Mucosa of descending colon (tissue), 3 donors: ENCODE measurements at regions not wholly inside any gene's neighbourhood (a gene's known extent, or its start where the extent isn't known, plus 50 kb on each side); places are given as distances from the start of the nearest gene placed in this dataset.

Experiments
- ATAC-seq: fragments of 200-7000 bp; cut with Tn5 transposase; one replicate; pipeline ENCODE4 v1.9.1; 2020; ENCODE audit warnings: mild to moderate bottlenecking, moderate library complexity
- DNase-seq, 3 donors: peaks; one replicate each; pipeline ENCODE4 v3.0.0-alpha.2; 2020
- H3K36me3 ChIP-seq: fragments of 200-600 bp; one replicate; pipeline ENCODE4 v1.8.0; 2021; ENCODE audit warnings: low read depth, mild to moderate bottlenecking
- H3K4me1 ChIP-seq: fragments of 200-600 bp; one replicate; pipeline ENCODE4 v1.8.0; 2021; ENCODE audit warnings: low read depth, mild to moderate bottlenecking
- H3K4me3 ChIP-seq: fragments of 200-600 bp; one replicate; pipeline ENCODE4 v1.8.0; 2021; ENCODE audit warnings: mild to moderate bottlenecking
- H3K9me3 ChIP-seq: fragments of 200-600 bp; one replicate; pipeline ENCODE4 v1.8.0; 2021; ENCODE audit warnings: mild to moderate bottlenecking
- CTCF ChIP-seq: fragments of 200-600 bp; IDR thresholded peaks from one replicate; pipeline ENCODE4 v1.8.0; 2022; ENCODE audit warnings: antibody characterized with exemption, mild to moderate bottlenecking
- intact Hi-C, 2 donors: fragments of 100-400 bp; cut with DNase I in 1 of 2; cut with micrococcal nuclease in 1 of 2; formaldehyde crosslinking; loops; one replicate each; pipeline versions ENCODE4 v1.11.0 to v1.11.1; 2022; cut with DNase I, micrococcal nuclease
- donor health status: DM: no; HTN: no; CAD: no; lungs with moderate emphysema.
- donor health status: DM: no; HTN: no; CAD: no.
- donor health status: DM: no; HTN: yes; CAD: no.

GRCh38 chr6:89023591-89024441, 56.7 kb upstream of the PNRC1 start:
- ATAC-seq (peak; percentile 29), DNase-seq (no peak)
- TF ChIP-seq CTCF: no peak
- Histone ChIP-seq H3K4me3 (no peak overlapping the region), H3K9me3 (no peaks in the 10 kb centered on the region), H3K36me3 (no peaks in the 10 kb centered on the region), H3K4me1 (no peaks in the 10 kb centered on the region)
- intact Hi-C loops: no loop called here

GRCh38 chr6:89022798-89023197, 57.8 kb upstream of the PNRC1 start:
- no peaks in the 10 kb centered on the region for H3K9me3 ChIP-seq
- H3K4me1 ChIP-seq: no peaks in the 10 kb centered on the region
- H3K36me3 ChIP-seq: no peaks in the 10 kb centered on the region
- DNase-seq: no peak
- no peak overlapping the region for H3K4me3 ChIP-seq
- intact Hi-C loops: no loop called here
- no peak for TF ChIP-seq CTCF
- ATAC-seq: peak; percentile 52

- DNase-seq (no peak), ATAC-seq (no peak)
- intact Hi-C loops: no loop called here
- Histone ChIP-seq H3K4me1 (no peaks in the 10 kb centered on the region), H3K4me3 (no peak overlapping the region), H3K36me3 (no peaks in the 10 kb centered on the region), H3K9me3 (no peaks in the 10 kb centered on the region)
- TF ChIP-seq CTCF: no peak
Observed at GRCh38 chr6:89021629-89022028, 58.2 kb upstream of the RNGTT start.

GRCh38 chr6:89015971-89016370, 52.6 kb upstream of the RNGTT start:
- H3K4me1 ChIP-seq: no peaks in the 10 kb centered on the region
- no peak for ATAC-seq
- TF ChIP-seq CTCF: no peak
- no peaks in the 10 kb centered on the region for H3K36me3 ChIP-seq
- H3K4me3 ChIP-seq: no peak overlapping the region
- no peak for DNase-seq
- intact Hi-C loops: no loop called here
- H3K9me3 ChIP-seq: no peaks in the 10 kb centered on the region

- no peaks in the 10 kb centered on the region for H3K36me3 ChIP-seq
- no peaks in the 10 kb centered on the region for H3K4me1 ChIP-seq
- H3K4me3 ChIP-seq: no peak overlapping the region
- no peaks in the 10 kb centered on the region for H3K9me3 ChIP-seq
- no peak for DNase-seq
- no peak for TF ChIP-seq CTCF
- intact Hi-C loops: no loop called here
- no peak for ATAC-seq
Observed at GRCh38 chr6:89013438-89013837, 50.0 kb upstream of the RNGTT start.
